ENCODE measurements at regions not wholly inside any gene's neighbourhood (a gene's known extent, or its start where the extent isn't known, plus 50 kb on each side); places are given as distances from the start of the nearest gene placed in this dataset.

DNA sequence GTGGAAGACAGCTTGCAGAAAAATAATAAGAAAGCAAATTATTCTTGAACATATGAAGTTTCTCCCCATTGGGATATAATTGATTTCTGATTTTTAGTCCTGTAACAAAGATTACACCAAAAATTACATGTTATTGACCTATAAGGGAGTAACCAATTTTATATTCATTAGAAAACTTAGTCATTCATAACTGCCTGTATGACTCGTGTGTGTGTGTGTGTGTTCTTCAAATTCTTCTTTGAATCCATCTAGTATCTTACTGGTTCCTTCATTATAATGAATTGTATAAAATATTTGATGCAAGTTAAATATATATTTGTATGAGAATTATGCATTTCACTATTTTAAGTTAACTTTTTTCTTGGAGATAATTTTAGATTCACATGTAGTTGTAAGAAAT, 310.4 kb downstream of the HAO1 start:
- no peak overlapping the region for H3K27ac Mint-ChIP-seq
- no peak overlapping the region for H3K4me3 Mint-ChIP-seq
- Histone ChIP-seq H3K79me2 (replicated peaks; ENCODE audit: insufficient read depth) (no peaks in the 10 kb centered on the region), H3K27ac (ENCODE audit: low read depth) (no peak overlapping the region), H3K9me2 (ENCODE audit: insufficient read depth) (no peaks in the 10 kb centered on the region), H3K4me1 (ENCODE audit: insufficient read depth) (no peaks in the 10 kb centered on the region), H3K4me3 (no peak overlapping the region), H3K36me3 (ENCODE audit: insufficient read depth) (no peaks in the 10 kb centered on the region), H2AFZ (no peak overlapping the region), H3K27me3 (ENCODE audit: insufficient read depth) (no peaks in the 10 kb centered on the region), H3K4me2 (no peak overlapping the region), H3F3A (replicated peaks; ENCODE audit: low read depth) (no peaks in the 10 kb centered on the region), H4K20me1 (replicated peaks; ENCODE audit: insufficient read depth) (no peaks in the 10 kb centered on the region)
- no peaks in the 10 kb centered on the region for H3K9me3 Mint-ChIP-seq
- ATAC-seq, result no peak
- no peaks in the 10 kb centered on the region for H3K27me3 Mint-ChIP-seq (ENCODE audit: insufficient read depth, low read depth, poor library complexity)
- H3K4me1 Mint-ChIP-seq, result no peaks in the 10 kb centered on the region
- no peaks in the 10 kb centered on the region for H3K36me3 Mint-ChIP-seq (ENCODE audit: low read depth)
- DNase-seq (ENCODE audit: low spot score), result no peak
- TF ChIP-seq EZH2phosphoT487 (IDR thresholded peaks at IDR 0.05; ENCODE audit: unreplicated experiment) (no peak), EZH2 (IDR thresholded peaks at IDR 0.05; ENCODE audit: low read depth, unreplicated experiment) (no peak), NANOG (IDR thresholded peaks at IDR 0.05; ENCODE audit: borderline replicate concordance) (no peak), CREB1 (CRISPR knock-in tag; IDR thresholded peaks at IDR 0.05; ENCODE audit: low read depth) (no peak)
- TF ChIP-seq, protein P1, sequence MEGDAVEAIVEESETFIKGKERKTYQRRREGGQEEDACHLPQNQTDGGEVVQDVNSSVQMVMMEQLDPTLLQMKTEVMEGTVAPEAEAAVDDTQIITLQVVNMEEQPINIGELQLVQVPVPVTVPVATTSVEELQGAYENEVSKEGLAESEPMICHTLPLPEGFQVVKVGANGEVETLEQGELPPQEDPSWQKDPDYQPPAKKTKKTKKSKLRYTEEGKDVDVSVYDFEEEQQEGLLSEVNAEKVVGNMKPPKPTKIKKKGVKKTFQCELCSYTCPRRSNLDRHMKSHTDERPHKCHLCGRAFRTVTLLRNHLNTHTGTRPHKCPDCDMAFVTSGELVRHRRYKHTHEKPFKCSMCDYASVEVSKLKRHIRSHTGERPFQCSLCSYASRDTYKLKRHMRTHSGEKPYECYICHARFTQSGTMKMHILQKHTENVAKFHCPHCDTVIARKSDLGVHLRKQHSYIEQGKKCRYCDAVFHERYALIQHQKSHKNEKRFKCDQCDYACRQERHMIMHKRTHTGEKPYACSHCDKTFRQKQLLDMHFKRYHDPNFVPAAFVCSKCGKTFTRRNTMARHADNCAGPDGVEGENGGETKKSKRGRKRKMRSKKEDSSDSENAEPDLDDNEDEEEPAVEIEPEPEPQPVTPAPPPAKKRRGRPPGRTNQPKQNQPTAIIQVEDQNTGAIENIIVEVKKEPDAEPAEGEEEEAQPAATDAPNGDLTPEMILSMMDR (conservative IDR thresholded peaks at IDR 0.05; ENCODE audit: low read depth in 2 of 2), result no peak
- TF ChIP-seq, protein P2, sequence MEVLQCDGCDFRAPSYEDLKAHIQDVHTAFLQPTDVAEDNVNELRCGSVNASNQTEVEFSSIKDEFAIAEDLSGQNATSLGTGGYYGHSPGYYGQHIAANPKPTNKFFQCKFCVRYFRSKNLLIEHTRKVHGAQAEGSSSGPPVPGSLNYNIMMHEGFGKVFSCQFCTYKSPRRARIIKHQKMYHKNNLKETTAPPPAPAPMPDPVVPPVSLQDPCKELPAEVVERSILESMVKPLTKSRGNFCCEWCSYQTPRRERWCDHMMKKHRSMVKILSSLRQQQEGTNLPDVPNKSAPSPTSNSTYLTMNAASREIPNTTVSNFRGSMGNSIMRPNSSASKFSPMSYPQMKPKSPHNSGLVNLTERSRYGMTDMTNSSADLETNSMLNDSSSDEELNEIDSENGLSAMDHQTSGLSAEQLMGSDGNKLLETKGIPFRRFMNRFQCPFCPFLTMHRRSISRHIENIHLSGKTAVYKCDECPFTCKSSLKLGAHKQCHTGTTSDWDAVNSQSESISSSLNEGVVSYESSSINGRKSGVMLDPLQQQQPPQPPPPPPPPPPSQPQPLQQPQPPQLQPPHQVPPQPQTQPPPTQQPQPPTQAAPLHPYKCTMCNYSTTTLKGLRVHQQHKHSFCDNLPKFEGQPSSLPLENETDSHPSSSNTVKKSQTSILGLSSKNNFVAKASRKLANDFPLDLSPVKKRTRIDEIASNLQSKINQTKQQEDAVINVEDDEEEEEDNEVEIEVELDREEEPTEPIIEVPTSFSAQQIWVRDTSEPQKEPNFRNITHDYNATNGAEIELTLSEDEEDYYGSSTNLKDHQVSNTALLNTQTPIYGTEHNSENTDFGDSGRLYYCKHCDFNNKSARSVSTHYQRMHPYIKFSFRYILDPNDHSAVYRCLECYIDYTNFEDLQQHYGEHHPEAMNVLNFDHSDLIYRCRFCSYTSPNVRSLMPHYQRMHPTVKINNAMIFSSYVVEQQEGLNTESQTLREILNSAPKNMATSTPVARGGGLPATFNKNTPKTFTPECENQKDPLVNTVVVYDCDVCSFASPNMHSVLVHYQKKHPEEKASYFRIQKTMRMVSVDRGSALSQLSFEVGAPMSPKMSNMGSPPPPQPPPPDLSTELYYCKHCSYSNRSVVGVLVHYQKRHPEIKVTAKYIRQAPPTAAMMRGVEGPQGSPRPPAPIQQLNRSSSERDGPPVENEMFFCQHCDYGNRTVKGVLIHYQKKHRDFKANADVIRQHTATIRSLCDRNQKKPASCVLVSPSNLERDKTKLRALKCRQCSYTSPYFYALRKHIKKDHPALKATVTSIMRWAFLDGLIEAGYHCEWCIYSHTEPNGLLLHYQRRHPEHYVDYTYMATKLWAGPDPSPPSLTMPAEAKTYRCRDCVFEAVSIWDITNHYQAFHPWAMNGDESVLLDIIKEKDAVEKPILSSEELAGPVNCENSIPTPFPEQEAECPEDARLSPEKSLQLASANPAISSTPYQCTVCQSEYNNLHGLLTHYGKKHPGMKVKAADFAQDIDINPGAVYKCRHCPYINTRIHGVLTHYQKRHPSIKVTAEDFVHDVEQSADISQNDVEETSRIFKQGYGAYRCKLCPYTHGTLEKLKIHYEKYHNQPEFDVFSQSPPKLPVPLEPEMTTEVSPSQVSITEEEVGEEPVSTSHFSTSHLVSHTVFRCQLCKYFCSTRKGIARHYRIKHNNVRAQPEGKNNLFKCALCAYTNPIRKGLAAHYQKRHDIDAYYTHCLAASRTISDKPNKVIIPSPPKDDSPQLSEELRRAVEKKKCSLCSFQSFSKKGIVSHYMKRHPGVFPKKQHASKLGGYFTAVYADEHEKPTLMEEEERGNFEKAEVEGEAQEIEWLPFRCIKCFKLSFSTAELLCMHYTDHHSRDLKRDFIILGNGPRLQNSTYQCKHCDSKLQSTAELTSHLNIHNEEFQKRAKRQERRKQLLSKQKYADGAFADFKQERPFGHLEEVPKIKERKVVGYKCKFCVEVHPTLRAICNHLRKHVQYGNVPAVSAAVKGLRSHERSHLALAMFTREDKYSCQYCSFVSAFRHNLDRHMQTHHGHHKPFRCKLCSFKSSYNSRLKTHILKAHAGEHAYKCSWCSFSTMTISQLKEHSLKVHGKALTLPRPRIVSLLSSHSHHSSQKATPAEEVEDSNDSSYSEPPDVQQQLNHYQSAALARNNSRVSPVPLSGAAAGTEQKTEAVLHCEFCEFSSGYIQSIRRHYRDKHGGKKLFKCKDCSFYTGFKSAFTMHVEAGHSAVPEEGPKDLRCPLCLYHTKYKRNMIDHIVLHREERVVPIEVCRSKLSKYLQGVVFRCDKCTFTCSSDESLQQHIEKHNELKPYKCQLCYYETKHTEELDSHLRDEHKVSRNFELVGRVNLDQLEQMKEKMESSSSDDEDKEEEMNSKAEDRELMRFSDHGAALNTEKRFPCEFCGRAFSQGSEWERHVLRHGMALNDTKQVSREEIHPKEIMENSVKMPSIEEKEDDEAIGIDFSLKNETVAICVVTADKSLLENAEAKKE (CRISPR knock-in tag; IDR thresholded peaks at IDR 0.05), result no peak
- TF ChIP-seq, protein P3, sequence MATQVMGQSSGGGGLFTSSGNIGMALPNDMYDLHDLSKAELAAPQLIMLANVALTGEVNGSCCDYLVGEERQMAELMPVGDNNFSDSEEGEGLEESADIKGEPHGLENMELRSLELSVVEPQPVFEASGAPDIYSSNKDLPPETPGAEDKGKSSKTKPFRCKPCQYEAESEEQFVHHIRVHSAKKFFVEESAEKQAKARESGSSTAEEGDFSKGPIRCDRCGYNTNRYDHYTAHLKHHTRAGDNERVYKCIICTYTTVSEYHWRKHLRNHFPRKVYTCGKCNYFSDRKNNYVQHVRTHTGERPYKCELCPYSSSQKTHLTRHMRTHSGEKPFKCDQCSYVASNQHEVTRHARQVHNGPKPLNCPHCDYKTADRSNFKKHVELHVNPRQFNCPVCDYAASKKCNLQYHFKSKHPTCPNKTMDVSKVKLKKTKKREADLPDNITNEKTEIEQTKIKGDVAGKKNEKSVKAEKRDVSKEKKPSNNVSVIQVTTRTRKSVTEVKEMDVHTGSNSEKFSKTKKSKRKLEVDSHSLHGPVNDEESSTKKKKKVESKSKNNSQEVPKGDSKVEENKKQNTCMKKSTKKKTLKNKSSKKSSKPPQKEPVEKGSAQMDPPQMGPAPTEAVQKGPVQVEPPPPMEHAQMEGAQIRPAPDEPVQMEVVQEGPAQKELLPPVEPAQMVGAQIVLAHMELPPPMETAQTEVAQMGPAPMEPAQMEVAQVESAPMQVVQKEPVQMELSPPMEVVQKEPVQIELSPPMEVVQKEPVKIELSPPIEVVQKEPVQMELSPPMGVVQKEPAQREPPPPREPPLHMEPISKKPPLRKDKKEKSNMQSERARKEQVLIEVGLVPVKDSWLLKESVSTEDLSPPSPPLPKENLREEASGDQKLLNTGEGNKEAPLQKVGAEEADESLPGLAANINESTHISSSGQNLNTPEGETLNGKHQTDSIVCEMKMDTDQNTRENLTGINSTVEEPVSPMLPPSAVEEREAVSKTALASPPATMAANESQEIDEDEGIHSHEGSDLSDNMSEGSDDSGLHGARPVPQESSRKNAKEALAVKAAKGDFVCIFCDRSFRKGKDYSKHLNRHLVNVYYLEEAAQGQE (IDR thresholded peaks at IDR 0.05; ENCODE audit: unreplicated experiment), result no peak

All from GM23338 (cell line).